PC-3 (cell line): ENCODE measurements at regions not wholly inside any gene's neighbourhood (a gene's known extent, or its start where the extent isn't known, plus 50 kb on each side); places are given as distances from the start of the nearest gene placed in this dataset.

Experiments
- ATAC-seq: fragments of 200-7000 bp; cut with Tn5 transposase; 2 replicates; pipeline ENCODE4 v1.9.1; 2020; ENCODE audit warnings: mild to moderate bottlenecking, moderate library complexity
- BruUV-seq: library from RNA; stranded (reverse); fragments of 400-500 nt; replicated peaks from 2 replicates; lab custom pipeline; 2021; lab: Mats Ljungman, UMichigan
- CTCF ChIA-PET: fragments of 300-600 bp; sonication (Branson Sonifier 250); formaldehyde crosslinking; loops from one replicate; lab custom pipeline; 2022; ENCODE audit warnings: antibody characterized with exemption; lab: Charles Lee
- POLR2A ChIA-PET: fragments of 300-600 bp; sonication (Branson Sonifier 250); formaldehyde crosslinking; loops from one replicate; lab custom pipeline; 2022; ENCODE audit warnings: antibody characterized with exemption; ENCODE audit not compliant: unreplicated experiment; lab: Charles Lee
- DNase-seq: peaks from one replicate; pipeline ENCODE4 v3.0.0-alpha.2; 2015
- H2AFZ ChIP-seq: fragments of 300-600 bp; sonication (generic); 2 replicates; pipeline ENCODE4 v1.6.0; 2016; ENCODE audit warnings: antibody characterized with exemption, low read length
- H3F3A ChIP-seq: fragments of 300-600 bp; sonication (generic); one replicate; pipeline ENCODE4 v1.6.0; 2017; ENCODE audit warnings: antibody characterized with exemption, low read length, control low read depth, mild to moderate bottlenecking; ENCODE audit not compliant: unreplicated experiment
- H3K27ac ChIP-seq: fragments of 300-600 bp; sonication (generic); 2 replicates; pipeline ENCODE4 v1.5.1; 2016; ENCODE audit warnings: mild to moderate bottlenecking, low read length
- H3K27me3 ChIP-seq: fragments of 300-600 bp; sonication (generic); 2 replicates; pipeline ENCODE4 v1.6.1; 2016; ENCODE audit warnings: low read length, mixed read lengths
- H3K36me3 ChIP-seq: fragments of 300-600 bp; sonication (generic); 2 replicates; pipeline ENCODE4 v1.6.1; 2016; ENCODE audit warnings: low read depth, mixed run types, low read length, mixed read lengths
- H3K4me1 ChIP-seq: fragments of 300-600 bp; sonication (generic); 2 replicates; pipeline ENCODE4 v1.5.1; 2016; ENCODE audit warnings: low read length; ENCODE audit not compliant: insufficient read depth
- H3K4me2 ChIP-seq: fragments of 300-600 bp; sonication (generic); 2 replicates; pipeline ENCODE4 v1.6.0; 2016; ENCODE audit warnings: low read length
- H3K4me3 ChIP-seq: fragments of 300-600 bp; sonication (generic); 2 replicates; pipeline ENCODE4 v1.5.1; 2016; ENCODE audit warnings: mild to moderate bottlenecking, low read length, mixed read lengths
- H3K79me2 ChIP-seq: fragments of 300-600 bp; sonication (generic); 2 replicates; pipeline ENCODE4 v1.6.1; 2017; ENCODE audit warnings: low read length, mixed read lengths
- H3K9ac ChIP-seq: fragments of 300-600 bp; sonication (generic); 2 replicates; pipeline ENCODE4 v1.6.0; 2016; ENCODE audit warnings: mild to moderate bottlenecking, low read length
- H3K9me2 ChIP-seq: fragments of 300-600 bp; sonication (generic); replicated peaks from 2 replicates; pipeline ENCODE4 v1.6.1; 2016; ENCODE audit warnings: mixed run types, low read length, mixed read lengths
- H3K9me3 ChIP-seq: fragments of 300-600 bp; sonication (generic); 2 replicates; pipeline ENCODE4 v1.6.1; 2016; ENCODE audit warnings: low read length, mixed read lengths
- H4K20me1 ChIP-seq: fragments of 300-600 bp; sonication (generic); 2 replicates; pipeline ENCODE4 v1.6.1; 2016; ENCODE audit warnings: low read length, mixed read lengths
- EZH2 ChIP-seq: fragments of 300-600 bp; sonication (generic); IDR thresholded peaks from one replicate; pipeline ENCODE4 v1.6.1; 2017; ENCODE audit warnings: antibody characterized with exemption, mild to moderate bottlenecking, low read length; ENCODE audit not compliant: unreplicated experiment
- EZH2phosphoT487 ChIP-seq: fragments of 300-600 bp; sonication (generic); IDR thresholded peaks from 2 replicates; pipeline ENCODE4 v1.6.1; 2018; ENCODE audit warnings: mild to moderate bottlenecking, antibody characterized with exemption, low read length, borderline replicate concordance
- intact Hi-C: fragments of 100-400 bp; cut with micrococcal nuclease; formaldehyde crosslinking; loops from 2 replicates; pipeline ENCODE4 v1.9.0; 2023
- TF ChIP-seq, protein P1 (sequence below): fragments of 300-600 bp; sonication (generic); conservative IDR thresholded peaks from 2 replicates; pipeline ENCODE4 v1.5.1; 2017; ENCODE audit warnings: antibody characterized with exemption, low read depth, mild to moderate bottlenecking, low read length

DNA sequence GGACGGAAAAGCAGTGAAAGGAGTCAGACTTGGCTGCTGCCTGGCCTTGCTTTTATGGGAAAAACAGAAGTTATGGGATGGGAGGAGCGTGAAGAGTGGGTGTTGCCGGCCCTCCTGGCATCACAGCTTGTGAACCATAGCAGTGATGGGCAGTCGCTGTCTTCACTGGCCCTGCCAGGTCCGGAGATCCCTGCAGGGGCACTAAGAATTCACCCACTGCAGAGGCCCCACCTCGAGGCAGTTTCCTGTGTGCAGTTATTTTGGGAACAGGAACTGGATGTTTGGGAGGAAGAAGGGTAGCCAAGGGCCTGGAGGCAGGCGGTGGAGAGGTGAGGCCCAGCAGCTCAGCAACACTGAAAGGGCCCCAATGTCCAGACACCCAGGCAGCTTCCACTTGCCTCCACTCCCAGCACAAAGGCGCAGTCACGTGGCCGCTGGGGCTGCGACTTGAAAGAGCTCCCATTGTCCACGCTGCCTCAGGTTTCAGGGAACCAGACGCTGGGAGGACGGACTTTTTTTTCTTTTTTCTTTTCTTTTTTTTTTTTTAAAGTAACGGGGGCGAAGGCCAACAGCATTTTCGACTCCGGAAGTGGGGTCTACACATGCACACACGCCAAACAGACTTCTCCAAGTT, 255.6 kb downstream of the ZNF621 start:
- ATAC-seq, result peak; percentile 20; the same call in 1 of the 2 replicates
- ChIA-PET CTCF (no interaction called here), POLR2A (no interaction called here)
- no peaks in the 10 kb centered on the region for H4K20me1 ChIP-seq
- H2AFZ ChIP-seq, result peak overlapping the region; percentile 55
- intact Hi-C loops, result no loop called here
- no peaks in the 10 kb centered on the region for H3K9me3 ChIP-seq
- no peak for TF ChIP-seq EZH2
- TF ChIP-seq, protein P1, sequence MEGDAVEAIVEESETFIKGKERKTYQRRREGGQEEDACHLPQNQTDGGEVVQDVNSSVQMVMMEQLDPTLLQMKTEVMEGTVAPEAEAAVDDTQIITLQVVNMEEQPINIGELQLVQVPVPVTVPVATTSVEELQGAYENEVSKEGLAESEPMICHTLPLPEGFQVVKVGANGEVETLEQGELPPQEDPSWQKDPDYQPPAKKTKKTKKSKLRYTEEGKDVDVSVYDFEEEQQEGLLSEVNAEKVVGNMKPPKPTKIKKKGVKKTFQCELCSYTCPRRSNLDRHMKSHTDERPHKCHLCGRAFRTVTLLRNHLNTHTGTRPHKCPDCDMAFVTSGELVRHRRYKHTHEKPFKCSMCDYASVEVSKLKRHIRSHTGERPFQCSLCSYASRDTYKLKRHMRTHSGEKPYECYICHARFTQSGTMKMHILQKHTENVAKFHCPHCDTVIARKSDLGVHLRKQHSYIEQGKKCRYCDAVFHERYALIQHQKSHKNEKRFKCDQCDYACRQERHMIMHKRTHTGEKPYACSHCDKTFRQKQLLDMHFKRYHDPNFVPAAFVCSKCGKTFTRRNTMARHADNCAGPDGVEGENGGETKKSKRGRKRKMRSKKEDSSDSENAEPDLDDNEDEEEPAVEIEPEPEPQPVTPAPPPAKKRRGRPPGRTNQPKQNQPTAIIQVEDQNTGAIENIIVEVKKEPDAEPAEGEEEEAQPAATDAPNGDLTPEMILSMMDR, result no peak
- TF ChIP-seq EZH2phosphoT487, result no peak
- BruUV-seq, result no TSS peak
- no peaks in the 10 kb centered on the region for H3F3A ChIP-seq
- peaks cover 21% of the 10 kb centered on the region for H3K27me3 ChIP-seq
- DNase-seq, result peak; percentile 4
- peaks cover 12% of the 10 kb centered on the region for H3K4me1 ChIP-seq
- no peak overlapping the region; the same call in 1 of the 2 replicates for H3K4me3 ChIP-seq
- no peaks in the 10 kb centered on the region for H3K36me3 ChIP-seq
- no peaks in the 10 kb centered on the region for H3K79me2 ChIP-seq
- H3K27ac ChIP-seq, result no peak overlapping the region
- no peak overlapping the region for H3K9ac ChIP-seq
- peak overlapping the region; percentile 47 for H3K4me2 ChIP-seq
- no peaks in the 10 kb centered on the region for H3K9me2 ChIP-seq

- POLR2A ChIA-PET, result no interaction called here
- Histone ChIP-seq H3K79me2 (no peaks in the 10 kb centered on the region), H3K36me3 (no peaks in the 10 kb centered on the region), H3K4me3 (no peak overlapping the region; the same call in 1 of the 2 replicates), H2AFZ (peak overlapping the region; percentile 55), H3K27ac (no peak overlapping the region), H3K27me3 (peaks cover 21% of the 10 kb centered on the region), H3K9me2 (no peaks in the 10 kb centered on the region), H3K9me3 (no peaks in the 10 kb centered on the region), H3F3A (no peaks in the 10 kb centered on the region), H3K4me2 (peak overlapping the region; percentile 47), H3K4me1 (peaks cover 12% of the 10 kb centered on the region), H3K9ac (no peak overlapping the region), H4K20me1 (no peaks in the 10 kb centered on the region)
- CTCF ChIA-PET, result no interaction called here
- BruUV-seq, result no TSS peak
- TF ChIP-seq, protein P1, result no peak
- TF ChIP-seq EZH2, result no peak
- TF ChIP-seq EZH2phosphoT487, result no peak
- peak; percentile 22 for DNase-seq
- intact Hi-C loops, result no loop called here
- ATAC-seq, result no peak
Observed at GRCh38 chr3:40780925-40781406, 256.2 kb downstream of the ZNF621 start.

DNA sequence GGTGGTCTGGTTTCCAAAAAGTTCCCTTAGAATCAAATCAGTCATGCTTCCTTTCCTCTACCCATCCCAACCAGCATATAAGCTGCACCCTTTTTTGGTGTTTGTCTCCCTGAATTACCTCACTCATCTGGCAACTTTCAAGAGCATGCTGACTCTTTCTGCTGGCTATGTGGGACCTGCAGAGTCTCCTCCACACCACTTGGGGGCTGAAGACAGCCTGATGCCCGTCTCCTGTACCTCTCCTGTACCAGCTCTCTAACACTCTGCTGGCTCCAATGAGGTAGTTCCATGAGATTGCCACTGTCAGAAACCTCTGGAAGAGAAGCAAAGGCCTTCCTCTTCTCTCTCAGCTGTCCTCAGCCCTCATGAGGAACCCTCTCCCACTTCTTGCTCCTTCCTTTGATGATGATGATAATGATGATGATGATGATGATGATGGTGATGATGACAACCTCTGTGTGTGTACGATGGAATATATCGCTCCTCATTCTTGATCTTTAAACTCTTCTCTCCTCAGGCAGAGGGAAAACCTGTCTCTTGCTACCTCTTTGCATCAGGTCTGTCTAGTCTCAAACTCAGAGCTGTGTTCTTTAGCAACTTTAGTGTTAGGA, 257.5 kb downstream of the ZNF621 start:
- H3K9me3 ChIP-seq, result no peaks in the 10 kb centered on the region
- no peak overlapping the region for H2AFZ ChIP-seq
- TF ChIP-seq, protein P1, result peak; percentile 45
- no peak for TF ChIP-seq EZH2phosphoT487
- no peaks in the 10 kb centered on the region for H3K36me3 ChIP-seq
- H4K20me1 ChIP-seq, result no peaks in the 10 kb centered on the region
- H3K9ac ChIP-seq, result no peak overlapping the region
- H3K4me3 ChIP-seq, result no peak overlapping the region
- DNase-seq (peak; percentile 9), ATAC-seq (no peak)
- no peaks in the 10 kb centered on the region for H3K79me2 ChIP-seq
- no TSS peak for BruUV-seq
- CTCF ChIA-PET, result no interaction called here
- no peaks in the 10 kb centered on the region for H3K9me2 ChIP-seq
- POLR2A ChIA-PET, result no interaction called here
- no peaks in the 10 kb centered on the region for H3F3A ChIP-seq
- H3K4me1 ChIP-seq, result peaks cover 12% of the 10 kb centered on the region
- H3K4me2 ChIP-seq, result no peak overlapping the region
- no peak overlapping the region for H3K27ac ChIP-seq
- intact Hi-C loops, result no loop called here
- peaks cover 21% of the 10 kb centered on the region for H3K27me3 ChIP-seq
